K562 (cell line): ENCODE measurements at regions not wholly inside any gene's neighbourhood (a gene's known extent, or its start where the extent isn't known, plus 50 kb on each side); places are given as distances from the start of the nearest gene placed in this dataset.

Experiments used
- BHLHE40 ChIP-seq: IDR thresholded peaks from 2 replicates; pipeline ENCODE4 v1.6.1; 2011; ENCODE audit warnings: low read length, improper control_type of control experiment
- CBX3 ChIP-seq, 2 experiments: IDR thresholded peaks; 1 replicate in 1 of 2; 2 replicates in 1 of 2; pipeline ENCODE4 v1.6.1; 2012; ENCODE audit warnings: inconsistent platforms in 2 of 2, low read length in 2 of 2, borderline replicate concordance in 1 of 2, control low read depth in 1 of 2
- CEBPB ChIP-seq: fragments of 450-650 bp; IDR thresholded peaks from 2 replicates; pipeline ENCODE4 v1.6.1; 2016; ENCODE audit warnings: missing genetic modification characterization, missing compliant biosample characterization
- CEBPG ChIP-seq, 3 experiments: fragments of 200-800 bp in 1 of 3; sonication (Bioruptor generic) in 1 of 3; sonication (generic) in 1 of 3; formaldehyde crosslinking in 1 of 3; IDR thresholded peaks in 2 of 3; conservative IDR thresholded peaks in 1 of 3; 2 replicates each; pipeline versions ENCODE4 v1.6.1 to v1.8.0; 2016 to 2022; ENCODE audit warnings: missing compliant biosample characterization in 2 of 3, missing genetic modification characterization in 2 of 3, mild to moderate bottlenecking in 1 of 3, missing genetic modification reagents in 1 of 3
- CHCHD3 ChIP-seq: fragments of 250-450 bp; sonication (Bioruptor Pico); IDR thresholded peaks from 2 replicates; pipeline ENCODE4 v2.1.2; 2022; ENCODE audit warnings: mild to moderate bottlenecking
- DMBX1 ChIP-seq: fragments of 250-450 bp; sonication (Bioruptor Pico); IDR thresholded peaks from 2 replicates; pipeline ENCODE4 v1.8.0; 2022; ENCODE audit warnings: inconsistent platforms, mild to moderate bottlenecking, moderate library complexity, borderline replicate concordance
- FOSL1 ChIP-seq: fragments of 200-800 bp; sonication (Bioruptor generic); conservative IDR thresholded peaks from 2 replicates; pipeline ENCODE4 v1.6.1; 2016; ENCODE audit warnings: missing genetic modification characterization, missing compliant biosample characterization
- IRF2 ChIP-seq: sonication (generic); formaldehyde crosslinking; IDR thresholded peaks from 2 replicates; pipeline ENCODE4 v1.8.1; 2022; ENCODE audit warnings: mild to moderate bottlenecking, missing genetic modification reagents
- MEF2D ChIP-seq: conservative IDR thresholded peaks from 2 replicates; pipeline ENCODE4 v1.6.1; 2016; ENCODE audit warnings: low read depth, missing genetic modification characterization, missing compliant biosample characterization
- PHF8 ChIP-seq: fragments of 200-600 bp; sonication (generic); IDR thresholded peaks from 2 replicates; pipeline ENCODE4 v1.6.1; 2012; ENCODE audit warnings: mixed run types, mild to moderate bottlenecking, inconsistent platforms, low read length, moderate library complexity, borderline replicate concordance
- PHTF2 ChIP-seq: fragments of 250-450 bp; sonication (Bioruptor Pico); IDR thresholded peaks from 2 replicates; pipeline ENCODE4 v1.5.0; 2021; ENCODE audit warnings: mild to moderate bottlenecking
- SMARCA4 ChIP-seq: fragments of 450-650 bp; IDR thresholded peaks from 2 replicates; pipeline ENCODE4 v1.6.1; 2016
- SUPT5H ChIP-seq: fragments of 450-650 bp; IDR thresholded peaks from 2 replicates; pipeline ENCODE4 v1.6.1; 2016
- TCF3 ChIP-seq: sonication (generic); formaldehyde crosslinking; IDR thresholded peaks from 2 replicates; pipeline ENCODE4 v1.4.0; 2020; ENCODE audit warnings: mild to moderate bottlenecking, missing genetic modification reagents
- ZBTB8A ChIP-seq: fragments of 450-650 bp; IDR thresholded peaks from 2 replicates; pipeline ENCODE4 v1.6.1; 2018; ENCODE audit warnings: mild to moderate bottlenecking, moderate library complexity; ENCODE audit not compliant: partially characterized antibody
- ZNF79 ChIP-seq: fragments of 250-450 bp; sonication (Bioruptor Pico); IDR thresholded peaks from 2 replicates; pipeline ENCODE4 v1.4.0; 2020; ENCODE audit warnings: low read depth, mild to moderate bottlenecking, moderate library complexity
- TF ChIP-seq, protein P1 (sequence below): fragments of 450-650 bp; IDR thresholded peaks from 2 replicates; pipeline ENCODE4 v1.6.1; 2018; ENCODE audit warnings: mild to moderate bottlenecking, low read depth; ENCODE audit not compliant: partially characterized antibody
- TF ChIP-seq, protein P2 (sequence below), 2 experiments: IDR thresholded peaks in 1 of 2; conservative IDR thresholded peaks in 1 of 2; 2 replicates each; pipeline ENCODE4 v1.6.1; 2016; ENCODE audit warnings: low read depth in 2 of 2, mild to moderate bottlenecking in 1 of 2, missing compliant biosample characterization in 1 of 2, missing genetic modification characterization in 1 of 2, moderate library complexity in 1 of 2
- TF ChIP-seq, protein P3 (sequence below): sonication (generic); formaldehyde crosslinking; IDR thresholded peaks from 2 replicates; pipeline ENCODE4 v1.8.0; 2023; ENCODE audit warnings: mild to moderate bottlenecking, missing genetic modification reagents
- TF ChIP-seq, protein P4 (sequence below): fragments of 200-800 bp; sonication (Bioruptor generic); IDR thresholded peaks from 2 replicates; pipeline ENCODE4 v1.6.1; 2017; ENCODE audit warnings: missing genetic modification characterization, missing compliant biosample characterization

DNA sequence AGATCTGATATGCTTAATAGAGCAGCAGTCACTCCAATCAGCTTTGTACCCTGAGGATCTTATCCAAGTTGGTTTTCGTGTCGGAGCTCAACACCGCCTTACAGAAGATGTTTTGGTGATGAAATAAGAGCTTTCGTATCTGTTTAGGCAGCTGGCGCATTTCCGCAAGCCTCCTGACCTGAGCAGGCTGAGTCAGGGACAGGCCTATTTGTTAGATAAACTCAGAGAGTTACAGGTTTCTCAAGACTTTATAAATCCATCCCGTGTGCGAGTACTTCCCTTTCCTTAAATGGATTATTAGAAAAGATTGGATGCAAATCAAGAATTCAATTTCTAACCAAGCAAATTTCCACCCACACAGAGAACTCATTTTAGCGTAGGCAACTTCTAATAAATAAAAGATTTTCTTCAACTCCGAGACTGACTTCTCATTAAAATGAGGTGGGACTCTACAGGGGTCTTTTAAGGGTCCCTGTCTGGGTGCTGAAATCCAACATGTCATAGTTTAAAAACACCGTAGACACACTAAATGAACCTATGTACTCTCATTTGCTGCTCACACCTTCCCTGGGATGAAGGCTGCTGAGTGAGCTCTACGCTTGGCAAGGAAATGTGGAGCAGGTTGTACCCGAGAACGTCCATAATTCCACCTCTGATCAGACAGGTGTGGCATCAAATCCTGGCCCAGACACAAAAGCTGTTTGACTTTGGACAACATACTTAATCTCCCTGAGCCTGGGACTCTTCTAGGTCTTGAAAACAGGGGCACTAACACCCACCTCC lies 106.9 kb upstream of the F3 start (continued):
- TF ChIP-seq, protein P1, sequence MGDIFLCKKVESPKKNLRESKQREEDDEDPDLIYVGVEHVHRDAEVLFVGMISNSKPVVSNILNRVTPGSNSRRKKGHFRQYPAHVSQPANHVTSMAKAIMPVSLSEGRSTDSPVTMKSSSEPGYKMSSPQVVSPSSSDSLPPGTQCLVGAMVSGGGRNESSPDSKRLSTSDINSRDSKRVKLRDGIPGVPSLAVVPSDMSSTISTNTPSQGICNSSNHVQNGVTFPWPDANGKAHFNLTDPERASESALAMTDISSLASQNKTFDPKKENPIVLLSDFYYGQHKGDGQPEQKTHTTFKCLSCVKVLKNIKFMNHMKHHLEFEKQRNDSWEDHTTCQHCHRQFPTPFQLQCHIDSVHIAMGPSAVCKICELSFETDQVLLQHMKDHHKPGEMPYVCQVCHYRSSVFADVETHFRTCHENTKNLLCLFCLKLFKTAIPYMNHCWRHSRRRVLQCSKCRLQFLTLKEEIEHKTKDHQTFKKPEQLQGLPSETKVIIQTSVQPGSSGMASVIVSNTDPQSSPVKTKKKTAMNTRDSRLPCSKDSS: no peak
- TF ChIP-seq PHF8 (no peak), ZBTB8A (no peak), CEBPG (CRISPR knock-in tag; IDR thresholded peaks at IDR 0.05) (peak; percentile 68; the same call in 1 of the 2 replicates), CEBPG (tag; conservative IDR thresholded peaks at IDR 0.05 in 1 of 2, IDR thresholded peaks at IDR 0.05 in 1 of 2) (peak; percentile 56 to 78), SUPT5H (no peak), IRF2 (CRISPR knock-in tag) (no peak), CBX3 (IDR thresholded peaks at IDR 0.05; ENCODE audit: borderline replicate concordance in 1 of 2, low read length in 2 of 2) (no peak), SMARCA4 (peak; percentile 77), PHTF2 (CRISPR knock-in tag) (no peak), CEBPB (tag) (peak; percentile 66), FOSL1 (tag) (peak; percentile 95), CHCHD3 (no peak), BHLHE40 (no peak; the same call in 1 of the 2 replicates), TCF3 (CRISPR knock-in tag) (peak; percentile 85), DMBX1 (0 out of 2 replicates have a peak, but pooled peaks have one; percentile 46), MEF2D (tag) (no peak), ZNF79 (CRISPR knock-in tag) (no peak)
- TF ChIP-seq, protein P2, sequence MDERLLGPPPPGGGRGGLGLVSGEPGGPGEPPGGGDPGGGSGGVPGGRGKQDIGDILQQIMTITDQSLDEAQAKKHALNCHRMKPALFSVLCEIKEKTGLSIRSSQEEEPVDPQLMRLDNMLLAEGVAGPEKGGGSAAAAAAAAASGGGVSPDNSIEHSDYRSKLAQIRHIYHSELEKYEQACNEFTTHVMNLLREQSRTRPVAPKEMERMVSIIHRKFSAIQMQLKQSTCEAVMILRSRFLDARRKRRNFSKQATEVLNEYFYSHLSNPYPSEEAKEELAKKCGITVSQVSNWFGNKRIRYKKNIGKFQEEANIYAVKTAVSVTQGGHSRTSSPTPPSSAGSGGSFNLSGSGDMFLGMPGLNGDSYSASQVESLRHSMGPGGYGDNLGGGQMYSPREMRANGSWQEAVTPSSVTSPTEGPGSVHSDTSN (CRISPR knock-in tag; IDR thresholded peaks at IDR 0.05; ENCODE audit: low read depth): no peak
- TF ChIP-seq, protein P2 (tag; conservative IDR thresholded peaks at IDR 0.05; ENCODE audit: low read depth): 0 out of 2 replicates have a peak, but pooled peaks have one; percentile 22
- TF ChIP-seq, protein P3, sequence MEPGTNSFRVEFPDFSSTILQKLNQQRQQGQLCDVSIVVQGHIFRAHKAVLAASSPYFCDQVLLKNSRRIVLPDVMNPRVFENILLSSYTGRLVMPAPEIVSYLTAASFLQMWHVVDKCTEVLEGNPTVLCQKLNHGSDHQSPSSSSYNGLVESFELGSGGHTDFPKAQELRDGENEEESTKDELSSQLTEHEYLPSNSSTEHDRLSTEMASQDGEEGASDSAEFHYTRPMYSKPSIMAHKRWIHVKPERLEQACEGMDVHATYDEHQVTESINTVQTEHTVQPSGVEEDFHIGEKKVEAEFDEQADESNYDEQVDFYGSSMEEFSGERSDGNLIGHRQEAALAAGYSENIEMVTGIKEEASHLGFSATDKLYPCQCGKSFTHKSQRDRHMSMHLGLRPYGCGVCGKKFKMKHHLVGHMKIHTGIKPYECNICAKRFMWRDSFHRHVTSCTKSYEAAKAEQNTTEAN: no peak
- TF ChIP-seq, protein P4, sequence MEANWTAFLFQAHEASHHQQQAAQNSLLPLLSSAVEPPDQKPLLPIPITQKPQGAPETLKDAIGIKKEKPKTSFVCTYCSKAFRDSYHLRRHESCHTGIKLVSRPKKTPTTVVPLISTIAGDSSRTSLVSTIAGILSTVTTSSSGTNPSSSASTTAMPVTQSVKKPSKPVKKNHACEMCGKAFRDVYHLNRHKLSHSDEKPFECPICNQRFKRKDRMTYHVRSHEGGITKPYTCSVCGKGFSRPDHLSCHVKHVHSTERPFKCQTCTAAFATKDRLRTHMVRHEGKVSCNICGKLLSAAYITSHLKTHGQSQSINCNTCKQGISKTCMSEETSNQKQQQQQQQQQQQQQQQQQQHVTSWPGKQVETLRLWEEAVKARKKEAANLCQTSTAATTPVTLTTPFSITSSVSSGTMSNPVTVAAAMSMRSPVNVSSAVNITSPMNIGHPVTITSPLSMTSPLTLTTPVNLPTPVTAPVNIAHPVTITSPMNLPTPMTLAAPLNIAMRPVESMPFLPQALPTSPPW: peak; percentile 55; the same call in 1 of the 2 replicates
